IPS-20b (cell line): ENCODE measurements at regions not wholly inside any gene's neighbourhood (a gene's known extent, or its start where the extent isn't known, plus 50 kb on each side); places are given as distances from the start of the nearest gene placed in this dataset.
"Not testable (repeated sequence)": the region's sequence is repeated elsewhere in the genome, so short reads cannot be mapped to it uniquely, and the experiment has no call there.

Experiments
- H3K27ac ChIP-seq: one replicate; pipeline ENCODE4 v1.5.1; 2013; ENCODE audit warnings: low read length
- H3K27me3 ChIP-seq: 2 replicates; pipeline ENCODE4 v1.6.1; 2013; ENCODE audit warnings: mild to moderate bottlenecking, low read length, inconsistent platforms; ENCODE audit not compliant: insufficient read depth
- H3K36me3 ChIP-seq: 2 replicates; pipeline ENCODE4 v1.6.1; 2013; ENCODE audit warnings: low read depth, mild to moderate bottlenecking, inconsistent platforms, low read length, moderate library complexity; ENCODE audit not compliant: insufficient read depth
- H3K4me1 ChIP-seq: 2 replicates; pipeline ENCODE4 v1.6.1; 2013; ENCODE audit warnings: mild to moderate bottlenecking, control low read depth, inconsistent platforms, low read length, moderate library complexity; ENCODE audit not compliant: insufficient read depth
- H3K4me3 ChIP-seq: 2 replicates; pipeline ENCODE4 v1.5.1; 2013; ENCODE audit warnings: mild to moderate bottlenecking, low read length, inconsistent platforms
- H3K9ac ChIP-seq: 2 replicates; pipeline ENCODE4 v1.6.1; 2013; ENCODE audit warnings: low read depth, mild to moderate bottlenecking, inconsistent platforms, low read length, moderate library complexity
- H3K9me3 ChIP-seq: 2 replicates; pipeline ENCODE4 v1.6.1; 2013; ENCODE audit warnings: mild to moderate bottlenecking, low read depth, low read length, inconsistent platforms; ENCODE audit not compliant: insufficient read depth

- Histone ChIP-seq H3K4me1 (no peaks in the 10 kb centered on the region), H3K36me3 (no peaks in the 10 kb centered on the region), H3K4me3 (no peak overlapping the region), H3K27ac (no peak overlapping the region), H3K9ac (no peak overlapping the region), H3K9me3 (peaks cover 12% of the 10 kb centered on the region), H3K27me3 (no peaks in the 10 kb centered on the region)
Observed at GRCh38 chr7:156568258-156568657, 72.3 kb upstream of the RNF32 start.

- Histone ChIP-seq H3K4me1 (no peaks in the 10 kb centered on the region), H3K36me3 (no peaks in the 10 kb centered on the region), H3K27ac (no peak overlapping the region), H3K9ac (no peak overlapping the region), H3K27me3 (no peaks in the 10 kb centered on the region), H3K9me3 (peaks cover 12% of the 10 kb centered on the region), H3K4me3 (no peak overlapping the region)
Observed at GRCh38 chr7:156566812-156567549, 73.6 kb upstream of the RNF32 start.

GRCh38 chr7:156565002-156565401, 75.6 kb upstream of the RNF32 start:
- H3K9ac ChIP-seq, H3K27me3 ChIP-seq, H3K4me1 ChIP-seq, H3K27ac ChIP-seq, H3K4me3 ChIP-seq, H3K36me3 ChIP-seq: not testable (repeated sequence)
- peaks cover 12% of the 10 kb centered on the region for H3K9me3 ChIP-seq

GRCh38 chr7:156560696-156561095, 79.9 kb upstream of the RNF32 start:
- H3K36me3 ChIP-seq, result no peaks in the 10 kb centered on the region
- peaks cover 12% of the 10 kb centered on the region for H3K9me3 ChIP-seq
- H3K9ac ChIP-seq, result no peak overlapping the region

GRCh38 chr7:156560075-156560474, 80.5 kb upstream of the RNF32 start:
- Histone ChIP-seq H3K27ac (no peak overlapping the region), H3K9me3 (peaks cover 11% of the 10 kb centered on the region)

More at GRCh38 chr7:156560696-156561095, 79.9 kb upstream of the RNF32 start:
- Histone ChIP-seq H3K4me1 (no peaks in the 10 kb centered on the region), H3K27ac (no peak overlapping the region), H3K27me3 (no peaks in the 10 kb centered on the region), H3K4me3 (no peak overlapping the region)

GRCh38 chr7:156559001-156559400, 81.6 kb upstream of the RNF32 start:
- Histone ChIP-seq H3K4me3 (no peak overlapping the region), H3K9ac (no peak overlapping the region), H3K36me3 (no peaks in the 10 kb centered on the region), H3K9me3 (peaks cover under 1% of the 10 kb centered on the region), H3K27me3 (no peaks in the 10 kb centered on the region), H3K27ac (no peak overlapping the region), H3K4me1 (no peaks in the 10 kb centered on the region)

More at GRCh38 chr7:156560075-156560474, 80.5 kb upstream of the RNF32 start:
- Histone ChIP-seq H3K27me3 (no peaks in the 10 kb centered on the region), H3K4me1 (no peaks in the 10 kb centered on the region), H3K9ac (no peak overlapping the region), H3K4me3 (no peak overlapping the region), H3K36me3 (no peaks in the 10 kb centered on the region)

GRCh38 chr7:156558198-156558597, 82.4 kb upstream of the RNF32 start:
- Histone ChIP-seq H3K36me3 (no peaks in the 10 kb centered on the region), H3K4me1 (no peaks in the 10 kb centered on the region), H3K9me3 (no peaks in the 10 kb centered on the region), H3K4me3 (no peak overlapping the region), H3K27me3 (no peaks in the 10 kb centered on the region), H3K9ac (no peak overlapping the region), H3K27ac (no peak overlapping the region)

- Histone ChIP-seq H3K4me1 (no peaks in the 10 kb centered on the region), H3K9me3 (no peaks in the 10 kb centered on the region), H3K36me3 (no peaks in the 10 kb centered on the region), H3K4me3 (no peak overlapping the region), H3K27me3 (no peaks in the 10 kb centered on the region), H3K27ac (no peak overlapping the region), H3K9ac (no peak overlapping the region)
Observed at GRCh38 chr7:156556083-156556482, 84.5 kb upstream of the RNF32 start.

GRCh38 chr7:156554488-156554887, 86.1 kb upstream of the RNF32 start:
- Histone ChIP-seq H3K9ac (no peak overlapping the region), H3K27ac (no peak overlapping the region)

GRCh38 chr7:156549636-156550035, 90.9 kb upstream of the RNF32 start:
- Histone ChIP-seq H3K36me3 (no peaks in the 10 kb centered on the region), H3K9ac (no peak overlapping the region), H3K27me3 (no peaks in the 10 kb centered on the region), H3K9me3 (no peaks in the 10 kb centered on the region), H3K27ac (no peak overlapping the region), H3K4me3 (no peak overlapping the region), H3K4me1 (no peaks in the 10 kb centered on the region; the same call in 1 of the 2 replicates)

More at GRCh38 chr7:156554488-156554887, 86.1 kb upstream of the RNF32 start:
- Histone ChIP-seq H3K9me3 (no peaks in the 10 kb centered on the region), H3K4me1 (no peaks in the 10 kb centered on the region), H3K27me3 (no peaks in the 10 kb centered on the region), H3K4me3 (no peak overlapping the region), H3K36me3 (no peaks in the 10 kb centered on the region)

- Histone ChIP-seq H3K27ac (no peak overlapping the region), H3K36me3 (no peaks in the 10 kb centered on the region), H3K4me3 (no peak overlapping the region), H3K4me1 (no peaks in the 10 kb centered on the region; the same call in 1 of the 2 replicates), H3K27me3 (no peaks in the 10 kb centered on the region), H3K9me3 (no peaks in the 10 kb centered on the region), H3K9ac (no peak overlapping the region)
Observed at GRCh38 chr7:156547884-156548561, 92.6 kb upstream of the RNF32 start.

- Histone ChIP-seq H3K4me1 (no peaks in the 10 kb centered on the region; the same call in 1 of the 2 replicates), H3K27ac (no peak overlapping the region), H3K27me3 (no peaks in the 10 kb centered on the region), H3K9ac (no peak overlapping the region), H3K4me3 (no peak overlapping the region), H3K9me3 (no peaks in the 10 kb centered on the region), H3K36me3 (no peaks in the 10 kb centered on the region)
Observed at GRCh38 chr7:156545979-156546378, 94.6 kb upstream of the RNF32 start.
